HG03108 (cell line): ENCODE measurements at regions not wholly inside any gene's neighbourhood (a gene's known extent, or its start where the extent isn't known, plus 50 kb on each side); places are given as distances from the start of the nearest gene placed in this dataset.

Source experiments
- ATAC-seq: cut with Tn5 transposase; IDR thresholded peaks from one replicate; pipeline ENCODE4 v1.9.1; 2021; ENCODE audit warnings: moderate library complexity; ENCODE audit not compliant: unreplicated experiment

DNA sequence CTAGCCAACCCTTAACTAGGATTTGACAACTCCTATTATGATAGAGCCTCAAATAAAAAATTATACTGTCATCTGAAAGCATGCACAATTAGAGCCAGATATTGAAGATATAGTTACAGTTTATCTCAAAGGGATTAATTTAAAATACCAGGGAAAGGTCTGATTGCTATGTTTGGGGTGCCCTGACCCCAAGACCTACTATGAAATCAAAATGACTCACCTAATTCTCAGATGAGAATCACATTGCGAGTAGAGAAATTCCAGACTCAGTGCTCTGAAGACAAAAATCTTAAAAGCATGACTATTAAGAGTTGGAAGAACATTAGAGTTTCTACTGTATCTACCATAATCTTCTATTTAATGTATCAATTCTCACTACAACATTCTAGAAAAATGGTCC is 297.1 kb downstream of the AHR start:
- ATAC-seq, result no peak

DNA sequence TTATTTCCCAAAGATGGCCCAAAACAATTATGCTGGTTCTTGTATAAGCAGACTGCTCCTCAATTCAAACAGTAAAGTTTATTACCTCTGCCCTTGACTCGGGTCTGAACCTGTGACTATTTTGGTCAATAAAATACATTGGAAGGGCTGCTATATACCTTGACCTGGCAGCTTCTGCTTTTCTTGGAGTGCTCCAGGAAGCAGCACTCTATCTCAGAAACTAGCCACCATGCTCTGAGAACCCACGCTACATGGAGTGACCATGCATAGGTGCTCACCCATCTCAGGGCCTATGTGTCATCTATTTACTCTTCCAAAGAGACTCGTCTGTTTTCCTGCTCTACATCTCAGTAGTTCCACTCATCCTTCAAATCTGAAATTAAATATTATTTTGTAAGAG is 299.9 kb downstream of the AHR start:
- ATAC-seq, result no peak

DNA sequence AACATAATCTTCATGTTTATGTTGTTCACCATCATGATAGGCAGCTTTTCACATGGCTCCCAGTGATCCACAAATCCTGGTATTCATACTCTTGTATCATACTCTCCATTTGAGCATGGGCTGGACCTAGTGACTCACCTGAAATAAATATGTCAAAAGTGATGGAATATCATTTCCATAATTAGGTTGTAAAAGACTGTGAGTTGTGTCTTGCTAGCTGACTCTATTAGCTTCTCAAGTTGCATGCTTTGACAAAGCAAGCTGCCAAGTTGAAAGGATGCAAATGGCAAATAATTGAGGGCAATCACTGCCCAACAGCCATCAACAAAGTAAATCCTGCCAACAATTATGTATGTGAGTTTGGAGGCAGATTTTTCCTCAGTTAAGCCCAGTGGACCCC is 300.4 kb downstream of the AHR start:
- ATAC-seq, result no peak

DNA sequence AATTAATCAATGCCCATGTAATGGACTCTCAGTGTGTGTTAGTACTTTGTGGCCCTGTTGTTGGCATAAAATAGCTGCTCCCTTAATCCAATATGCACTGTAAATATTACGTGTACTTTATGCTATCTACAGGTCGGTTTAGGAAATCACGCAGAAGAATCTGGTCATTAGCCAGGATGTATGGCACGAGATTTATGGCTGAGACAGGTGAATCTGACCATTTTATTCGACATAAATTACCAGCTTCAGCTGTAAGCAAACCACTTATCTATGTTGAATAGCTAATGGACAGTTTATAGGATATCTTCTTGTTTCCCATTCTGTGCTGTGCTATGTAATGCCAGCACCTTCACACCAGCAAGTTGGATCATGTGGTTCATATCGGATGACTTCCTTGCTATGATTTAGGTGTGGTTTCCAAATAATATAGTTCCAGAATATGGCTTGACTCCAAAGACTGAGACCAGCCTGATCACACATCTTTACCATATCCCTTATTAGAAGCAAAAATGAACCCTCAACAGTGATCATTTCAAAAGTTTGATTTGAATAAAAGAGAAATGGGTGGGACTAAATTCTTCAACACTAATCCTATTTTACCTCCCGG is 301.4 kb downstream of the AHR start:
- ATAC-seq, result no peak

DNA sequence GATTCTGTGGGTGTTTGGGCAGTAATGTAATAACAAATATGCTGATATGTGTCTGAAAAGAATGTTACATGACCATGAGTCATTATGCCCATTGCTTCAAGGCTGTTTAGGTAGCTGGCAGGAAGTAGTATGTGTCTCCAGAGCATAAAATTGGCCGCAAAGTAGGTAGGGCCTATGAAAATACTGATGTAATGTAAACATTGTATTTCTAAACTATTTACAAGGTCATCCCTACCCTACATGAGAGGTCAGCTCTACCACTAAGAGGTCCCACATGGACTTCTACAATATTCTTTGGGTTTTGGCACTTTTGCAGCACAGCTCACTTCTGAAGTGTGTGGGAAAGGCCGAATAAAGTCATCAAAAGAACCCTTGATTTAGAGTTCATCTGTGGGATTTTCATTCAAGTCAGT is 301.9 kb downstream of the AHR start:
- no peak for ATAC-seq

DNA sequence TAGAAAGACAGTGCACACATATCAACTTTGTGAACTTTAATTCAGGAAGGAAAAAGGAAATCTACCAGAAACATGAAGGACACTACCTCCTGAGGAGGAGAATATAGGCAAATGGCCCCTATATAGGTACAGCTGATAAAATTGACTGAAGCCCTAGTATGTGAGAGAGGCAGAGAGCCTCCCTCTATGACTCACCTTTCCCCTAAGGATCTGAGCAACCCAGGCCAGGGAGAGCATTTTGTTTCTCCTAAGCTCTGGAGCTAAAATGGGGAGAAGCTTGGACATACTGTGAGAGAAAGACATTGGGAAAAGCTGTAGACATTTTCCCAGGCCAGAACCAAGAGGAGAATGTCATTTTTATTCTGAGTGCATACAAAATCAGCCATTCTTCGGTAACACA is 303.5 kb downstream of the AHR start:
- ATAC-seq, result no peak

DNA sequence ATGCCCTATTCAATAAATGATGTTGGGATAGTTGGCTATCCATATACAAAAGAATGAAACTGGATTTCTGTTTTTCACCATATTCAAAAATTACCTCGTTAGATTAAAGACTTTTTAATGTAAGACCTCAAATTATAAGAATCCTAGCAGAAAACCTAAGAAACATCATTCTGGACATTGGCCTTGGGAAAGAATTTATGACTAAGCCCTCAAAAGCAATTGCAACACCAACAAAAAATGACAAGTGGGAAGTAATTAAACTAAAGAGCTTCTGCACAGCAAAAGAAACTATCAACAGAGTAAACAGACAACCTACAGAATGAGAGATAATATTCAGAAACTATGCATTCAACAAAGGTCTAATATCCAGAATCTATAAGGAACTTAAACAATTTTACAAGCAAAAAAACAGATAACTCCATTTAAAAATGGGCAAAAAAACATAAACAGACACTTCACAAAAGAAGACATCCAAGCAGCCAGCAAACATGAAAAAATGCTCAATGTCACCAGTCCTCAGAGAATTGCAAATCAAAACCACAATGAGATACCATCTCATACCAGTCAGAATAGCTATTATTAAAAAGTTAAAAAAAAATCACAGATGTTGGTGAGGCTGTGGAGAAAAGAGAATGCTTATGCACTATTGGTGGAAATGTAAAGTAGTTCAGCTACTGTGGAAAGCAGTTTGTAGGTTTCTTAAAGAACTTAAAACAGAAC is 309.8 kb downstream of the AHR start:
- no peak for ATAC-seq

DNA sequence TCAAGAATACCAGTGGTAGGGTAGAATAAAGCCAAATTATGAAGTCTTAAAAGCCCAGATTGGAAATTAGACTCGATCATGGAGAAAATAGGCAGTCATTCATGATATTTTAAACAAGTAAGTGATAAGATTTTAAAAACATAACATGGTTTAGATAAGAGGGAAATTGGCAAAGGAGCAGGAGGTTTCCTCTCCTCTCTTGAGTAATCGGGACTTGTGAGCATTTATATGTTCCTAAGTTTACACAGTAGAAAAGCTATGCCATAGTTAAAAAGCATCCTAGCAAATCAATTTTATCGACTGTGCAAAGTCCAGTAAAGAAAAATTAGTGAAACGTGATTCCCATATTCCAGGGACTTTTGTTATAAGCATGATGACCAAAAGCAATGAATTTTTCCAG is 313.2 kb downstream of the AHR start:
- ATAC-seq, result no peak

DNA sequence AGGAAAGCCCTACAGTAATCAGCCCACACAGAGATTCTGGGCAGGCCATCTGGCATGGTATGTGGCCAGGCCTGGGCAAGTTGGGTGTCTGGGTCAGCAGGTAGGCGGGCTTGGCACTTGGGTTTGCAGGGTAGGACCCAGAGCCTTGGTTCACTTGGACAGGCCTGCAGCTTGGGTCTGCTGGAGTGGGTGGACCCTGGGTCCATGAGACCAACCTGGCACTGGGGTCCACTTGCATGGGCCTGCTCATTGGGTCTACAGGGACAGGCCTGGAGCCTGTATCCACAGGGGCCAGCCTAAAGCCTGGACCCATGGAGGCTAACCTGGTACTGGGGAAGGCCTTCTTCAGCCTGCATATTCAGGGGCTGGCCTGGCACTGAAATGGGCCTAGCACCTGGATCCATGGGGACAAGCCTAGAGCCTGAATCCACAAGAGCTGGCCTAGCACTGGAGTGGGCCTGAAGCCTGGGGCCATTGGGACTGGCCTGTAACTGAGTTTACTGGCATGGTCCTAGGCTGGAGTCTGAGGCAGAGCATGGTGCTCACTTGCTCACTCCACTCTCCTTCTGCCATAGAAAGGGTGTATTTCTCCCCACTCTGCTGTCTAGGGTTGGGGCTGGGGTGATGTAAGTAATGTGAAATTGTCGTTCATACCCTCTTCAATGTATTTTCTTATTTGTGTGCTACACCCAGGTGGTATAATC is 315.0 kb downstream of the AHR start:
- no peak for ATAC-seq

DNA sequence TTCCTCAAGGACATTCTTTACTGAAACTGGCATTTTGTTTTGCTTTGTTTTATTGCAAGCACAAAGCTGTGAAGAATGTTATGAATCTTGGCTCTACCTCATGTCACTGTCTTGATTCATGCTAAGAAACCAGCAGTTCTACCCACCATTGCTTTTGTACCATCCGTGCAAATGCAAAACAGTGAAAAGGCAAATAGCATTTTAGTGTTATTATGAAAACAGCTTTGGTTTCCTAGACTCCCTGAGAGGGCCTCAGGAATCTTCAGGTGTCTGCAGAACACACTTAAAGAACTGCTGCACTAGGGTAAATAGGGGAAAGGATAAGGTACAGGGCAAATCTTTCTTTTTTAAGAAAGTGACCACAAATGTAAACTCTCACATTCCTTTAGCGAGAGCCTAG is 318.9 kb downstream of the AHR start:
- no peak for ATAC-seq

DNA sequence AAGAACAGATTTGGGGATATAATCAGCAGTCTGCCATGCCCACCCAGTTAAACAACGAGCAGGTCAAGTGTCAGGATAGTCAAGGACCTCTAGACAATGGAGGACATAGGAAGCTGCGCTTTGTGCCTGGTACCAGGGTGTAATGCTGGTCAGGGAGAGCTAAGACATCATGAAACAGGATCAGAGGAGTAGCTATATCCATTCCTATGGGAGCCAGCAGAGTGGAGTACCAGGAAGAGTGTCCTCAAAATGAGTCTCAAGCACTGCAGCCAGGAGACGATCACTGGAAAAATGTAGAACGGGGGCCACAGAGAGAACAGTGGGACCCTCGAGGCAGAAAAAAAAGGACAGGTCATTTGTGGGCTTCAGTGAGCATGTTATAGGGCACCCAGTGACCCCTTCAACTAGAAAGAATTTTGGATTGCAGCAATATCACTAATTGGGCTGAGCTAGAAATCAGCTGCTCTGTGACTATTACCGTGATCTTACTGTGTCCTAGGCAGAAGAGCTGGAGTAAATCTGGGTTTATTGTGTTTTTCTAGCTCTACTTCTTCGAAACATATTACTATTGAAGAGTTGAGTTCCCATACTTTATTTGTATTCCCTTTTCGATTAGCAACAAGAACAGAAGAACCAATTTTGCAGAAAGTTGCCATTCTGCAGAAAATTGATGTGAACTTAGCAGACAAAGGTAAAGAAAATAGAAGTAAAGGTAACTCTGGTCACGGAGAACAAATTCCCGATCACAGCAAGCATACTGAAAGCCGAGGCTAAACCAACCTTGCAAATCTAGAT is 319.6 kb downstream of the AHR start:
- no peak for ATAC-seq

DNA sequence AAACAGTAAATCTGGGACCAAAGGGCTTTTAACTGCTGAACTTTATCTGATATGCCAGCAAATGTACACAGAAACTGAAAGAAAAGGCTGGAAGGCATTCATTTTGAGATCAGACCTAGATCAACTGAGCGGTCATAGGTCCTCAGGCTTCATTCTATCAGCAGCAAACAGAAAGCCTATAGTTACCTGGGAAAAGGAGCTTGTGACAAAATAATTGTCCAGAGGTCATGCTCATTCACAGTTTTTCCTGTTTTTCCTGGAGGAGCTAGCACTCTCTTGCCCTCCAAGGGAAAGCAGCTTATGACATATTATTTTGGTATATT is 320.2 kb downstream of the AHR start:
- ATAC-seq, result no peak

DNA sequence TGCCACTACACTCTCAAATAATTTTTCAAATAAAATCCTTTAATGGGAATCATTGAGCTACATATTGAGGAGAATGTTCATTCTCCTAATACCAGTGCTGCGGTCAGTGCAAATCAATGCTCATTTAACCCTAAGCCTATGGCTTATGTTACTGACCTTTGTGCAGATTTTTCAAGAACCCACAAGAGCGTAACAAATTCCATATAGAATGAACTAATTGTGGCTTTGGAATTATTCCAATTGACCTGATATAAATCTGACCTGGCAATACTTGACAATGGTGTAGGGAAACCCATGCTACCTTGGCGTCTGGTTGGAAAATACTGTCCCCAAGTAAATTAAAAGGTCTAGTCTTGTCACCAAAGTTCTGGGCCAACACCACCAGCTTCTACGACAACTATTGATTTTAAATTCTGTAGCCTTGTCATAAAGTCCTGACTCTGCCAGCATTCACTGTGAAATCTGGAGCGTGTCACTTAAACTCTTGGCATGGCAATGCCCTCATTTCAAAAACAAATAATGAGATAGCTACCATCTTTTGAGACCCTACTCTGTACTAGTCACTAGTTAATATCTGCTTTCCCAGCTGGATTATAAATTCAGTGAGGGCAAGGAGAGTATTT is 320.9 kb downstream of the AHR start:
- ATAC-seq, result no peak

DNA sequence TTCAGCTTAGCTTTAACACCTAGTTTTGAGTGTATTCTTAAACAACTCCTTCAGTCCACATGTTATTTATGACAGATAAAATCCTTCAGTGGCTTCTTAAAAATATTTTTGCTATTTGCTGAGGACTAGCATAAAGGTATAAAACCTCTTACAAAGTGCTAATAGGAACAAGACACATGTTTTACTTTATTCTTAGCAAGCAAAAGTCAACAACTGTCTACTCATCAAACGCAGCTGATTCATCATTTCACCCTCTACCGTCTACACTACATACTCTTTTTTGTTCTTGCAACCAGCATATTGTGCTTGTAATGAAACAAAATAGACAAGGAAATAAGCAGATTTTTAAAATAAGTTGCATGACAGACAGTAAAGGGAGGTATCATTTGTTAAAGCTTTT is 319.7 kb downstream of the SNX13 start:
- no peak for ATAC-seq

DNA sequence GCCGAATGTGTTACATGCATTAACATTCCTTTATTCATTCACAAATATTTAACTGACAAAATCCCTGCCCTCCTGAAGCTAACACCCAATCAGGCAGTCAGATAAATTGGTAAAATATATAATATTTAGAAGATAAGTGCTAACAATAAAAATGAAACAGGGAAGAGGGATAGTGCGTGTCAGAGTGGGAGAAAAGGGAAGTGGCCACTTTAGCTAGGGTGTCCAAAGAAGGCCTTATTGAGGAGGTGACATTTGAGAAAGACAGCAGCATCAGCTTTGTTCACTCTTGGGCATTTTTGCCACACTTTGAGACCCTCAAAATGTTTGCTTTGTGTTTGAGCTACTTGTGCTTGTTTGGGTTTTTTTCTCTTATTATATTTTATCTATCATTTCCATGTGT is 317.8 kb downstream of the SNX13 start:
- no peak for ATAC-seq

DNA sequence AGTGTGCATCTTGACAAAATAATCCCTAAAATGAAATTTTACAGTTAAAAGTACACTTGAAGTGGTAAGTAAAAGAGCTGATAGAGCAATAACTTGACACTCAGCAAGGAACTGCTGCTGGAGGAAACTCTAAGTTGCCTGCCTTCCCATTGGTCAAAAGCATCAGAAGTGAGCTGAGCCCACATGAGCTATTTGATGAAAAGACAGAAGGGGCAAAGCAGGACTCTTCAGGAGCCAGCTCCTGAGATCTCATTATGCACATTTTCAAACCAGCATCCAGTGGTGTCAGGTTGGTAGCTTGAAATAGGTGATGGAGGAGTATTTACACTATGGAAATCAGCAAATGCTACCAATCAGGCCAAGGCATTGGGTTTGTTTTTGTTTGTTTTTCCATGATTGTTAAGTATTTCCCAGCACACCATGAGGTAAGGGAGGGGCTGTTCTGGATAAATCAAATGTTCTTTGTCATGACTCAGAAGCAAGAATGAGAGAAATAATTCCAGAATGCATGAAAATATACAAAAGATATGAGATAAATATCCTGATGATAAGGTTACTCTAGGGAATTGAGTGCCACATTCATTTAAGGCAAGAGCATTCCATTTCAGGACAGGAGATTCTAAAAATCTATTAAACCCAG is 316.6 kb downstream of the SNX13 start:
- no peak for ATAC-seq

DNA sequence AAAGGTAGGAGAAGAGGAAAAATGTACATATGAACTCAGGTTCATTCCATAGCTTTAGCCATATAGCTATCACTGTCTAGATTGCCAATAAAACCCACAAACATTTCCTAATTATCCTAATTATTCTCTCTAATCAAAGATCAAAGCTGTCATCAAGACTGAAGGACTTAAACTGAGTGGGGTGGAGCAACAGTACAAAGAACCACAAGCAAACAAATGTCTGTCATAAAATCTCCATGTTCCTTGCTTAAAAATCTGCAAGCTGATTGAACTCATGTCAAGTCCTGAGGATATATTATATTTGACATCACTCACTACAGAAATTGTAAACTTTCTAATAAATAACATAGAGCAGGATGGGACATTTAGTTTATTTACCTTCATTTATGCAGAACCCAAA is 315.9 kb downstream of the SNX13 start:
- no peak for ATAC-seq

DNA sequence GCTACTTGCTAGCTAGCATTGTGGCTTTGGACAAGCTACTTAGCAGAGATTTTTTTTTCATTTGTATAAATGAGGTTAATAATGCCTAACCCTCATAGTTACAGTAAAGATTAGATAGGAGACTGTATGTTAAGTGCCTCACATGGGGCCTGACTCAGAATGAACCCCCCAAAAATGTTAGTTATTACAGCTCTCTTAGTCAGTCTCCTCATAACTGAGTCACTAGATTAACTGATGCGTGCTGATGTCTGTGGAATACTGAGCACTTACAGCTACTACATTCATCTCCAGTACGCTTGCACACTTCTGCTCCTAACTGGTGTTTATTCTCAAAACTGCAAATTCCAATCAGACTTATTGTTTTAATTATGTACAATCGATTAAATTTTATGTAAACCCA is 315.3 kb downstream of the SNX13 start:
- no peak for ATAC-seq

DNA sequence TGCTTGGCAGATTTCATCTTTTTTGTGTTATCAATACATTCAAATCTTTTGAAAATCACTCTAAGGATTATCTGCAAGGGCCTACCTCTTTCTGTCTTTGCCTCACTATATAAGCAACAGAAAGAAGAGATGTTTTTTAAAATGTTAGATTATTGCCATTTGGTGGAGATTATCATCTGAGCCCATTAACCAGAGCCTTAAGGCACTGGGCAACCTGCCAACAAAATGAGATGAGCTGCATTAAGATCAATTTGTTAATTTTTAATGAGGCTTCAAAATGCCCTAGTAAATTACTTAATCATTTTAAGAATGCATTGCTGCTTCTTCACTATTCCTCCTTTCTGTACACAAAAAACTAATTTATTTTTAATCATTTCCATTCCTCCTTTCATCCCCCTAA is 314.1 kb downstream of the SNX13 start:
- no peak for ATAC-seq

DNA sequence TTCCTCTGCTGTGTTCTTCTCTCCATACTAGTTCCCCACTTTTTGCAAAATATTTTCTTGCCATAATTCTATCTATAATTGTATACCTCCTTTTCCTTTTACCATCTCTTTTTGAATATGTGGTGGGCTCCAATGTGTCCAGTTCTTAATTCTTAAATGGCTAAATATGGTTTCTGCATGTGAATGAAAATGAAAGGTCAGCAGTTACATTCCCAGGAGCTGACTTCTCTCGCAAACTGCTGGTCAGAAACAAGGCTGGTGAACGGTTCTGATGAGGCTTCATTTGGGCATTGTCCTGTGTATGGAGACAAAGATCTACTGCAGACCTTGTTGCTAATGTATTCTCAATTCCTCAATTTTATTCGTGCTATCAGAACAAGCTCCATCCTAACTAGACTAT is 309.2 kb downstream of the SNX13 start:
- no peak for ATAC-seq

DNA sequence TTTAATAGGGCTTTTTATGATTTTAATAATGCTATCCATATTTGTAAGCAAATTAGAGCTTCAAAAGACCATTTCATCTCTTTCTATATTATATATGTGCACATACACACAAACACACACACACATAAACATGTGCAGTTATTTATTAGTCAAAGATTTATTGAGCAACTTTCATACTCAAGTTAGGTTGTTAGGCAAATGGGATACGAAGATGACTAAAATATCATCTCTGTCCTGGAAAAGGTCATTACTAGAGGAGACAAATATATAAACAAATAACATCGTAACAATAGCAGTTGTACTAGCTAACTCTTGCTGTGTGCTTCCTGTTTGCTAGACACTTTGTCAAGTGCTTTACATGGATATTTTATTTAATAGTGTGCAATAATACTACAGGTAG is 307.9 kb downstream of the SNX13 start:
- no peak for ATAC-seq
